OCI-LY3 (cell line): ENCODE measurements at regions not wholly inside any gene's neighbourhood (a gene's known extent, or its start where the extent isn't known, plus 50 kb on each side); places are given as distances from the start of the nearest gene placed in this dataset.

Experiments used
- CTCF ChIP-seq: fragments of 200-600, 300-600 bp; sonication (generic); IDR thresholded peaks from 2 replicates; pipeline ENCODE4 v1.5.1; 2014; ENCODE audit warnings: antibody characterized with exemption, low read length, low read depth
- EZH2phosphoT487 ChIP-seq: fragments of 200-600 bp; shearing (Covaris generic); IDR thresholded peaks from 2 replicates; pipeline ENCODE4 v1.6.1; 2018; ENCODE audit warnings: antibody characterized with exemption, mixed run types, low read depth

GRCh38 chr12:67400742-67401141, 131.6 kb downstream of the CAND1 start:
- TF ChIP-seq CTCF (no peak), EZH2phosphoT487 (no peak)
